ENCODE measurements at regions not wholly inside any gene's neighbourhood (a gene's known extent, or its start where the extent isn't known, plus 50 kb on each side); places are given as distances from the start of the nearest gene placed in this dataset.

DNA sequence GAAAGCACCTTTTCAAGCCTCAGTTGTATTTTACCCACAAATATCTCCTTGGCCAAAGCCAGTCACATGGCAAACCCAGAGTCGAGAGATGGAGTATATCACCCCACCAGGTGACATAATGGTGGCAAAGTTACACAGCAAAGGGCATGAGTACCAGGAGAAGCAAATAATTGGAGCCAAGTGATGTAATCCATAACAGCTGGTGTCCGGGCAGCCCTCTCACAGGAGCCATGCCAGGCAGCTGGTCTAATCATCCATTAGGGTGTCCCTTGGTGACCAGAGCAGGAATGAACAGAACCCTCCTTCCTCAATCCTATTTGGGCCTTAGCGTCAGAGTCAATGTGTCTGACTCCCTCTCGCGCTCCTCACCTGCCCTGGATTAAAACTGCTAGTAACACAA is 272.1 kb downstream of the LRFN2 start (continued):
- TF ChIP-seq GATA2 (CRISPR knock-in tag; IDR thresholded peaks at IDR 0.05) (no peak), RFX5 (IDR thresholded peaks at IDR 0.05; ENCODE audit: low read length) (no peak)

DNA sequence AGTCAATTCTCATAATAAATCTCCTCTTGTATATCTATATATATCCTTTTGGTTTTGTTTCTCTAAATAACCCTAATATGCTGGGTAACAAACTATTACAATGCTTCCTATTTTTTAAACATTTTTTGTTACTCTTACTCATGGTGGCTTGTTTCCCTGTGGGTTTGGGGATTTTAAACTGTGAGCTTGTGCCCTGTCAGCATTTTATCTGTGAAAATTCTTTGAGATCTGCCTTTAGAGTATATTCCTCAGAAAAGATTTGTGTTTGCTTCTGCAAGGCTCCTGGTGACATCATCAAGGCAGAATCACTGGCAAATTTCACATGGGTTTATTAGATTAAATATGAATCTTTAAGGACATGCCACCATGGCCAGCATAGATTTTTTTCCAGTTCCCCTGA is 273.6 kb downstream of the LRFN2 start:
- Histone ChIP-seq H3K27ac (ENCODE audit: low read depth in 2 of 2, low read length in 1 of 2) (no peak overlapping the region), H3K4me2 (no peak overlapping the region), H3F3A (replicated peaks; ENCODE audit: insufficient read depth) (no peaks in the 10 kb centered on the region), H3K4me3 (ENCODE audit: low read depth in 2 of 2, low read length in 1 of 2) (no peak overlapping the region), H2AFZ (ENCODE audit: low read depth) (no peak overlapping the region), H4K20me1 (ENCODE audit: insufficient read depth) (no peaks in the 10 kb centered on the region), H3K9me3 (no peaks in the 10 kb centered on the region), H3K9me2 (no peaks in the 10 kb centered on the region), H3K27me3 (ENCODE audit: insufficient read depth) (no peaks in the 10 kb centered on the region), H3K4me1 (ENCODE audit: control insufficient read depth in 1 of 2, insufficient read depth in 2 of 2, low read depth in 1 of 2, low read length in 1 of 2) (peaks cover 0 to 12% of the 10 kb centered on the region in 2 experiments; a peak in 1 of 4 replicates), H3K9ac (no peak overlapping the region), H3K79me2 (ENCODE audit: insufficient read depth) (no peaks in the 10 kb centered on the region), H3K36me3 (replicated peaks in 1 of 2; ENCODE audit: control insufficient read depth in 1 of 2, insufficient read depth in 2 of 2, low read length in 1 of 2) (no peaks in the 10 kb centered on the region)
- ChIA-PET POLR2A (no interaction called here), CTCF (interaction anchor here (3.6 to 6.1 kb wide), 2 partner anchors 274 to 332 kb away, joined by 16 to 18 read pairs; partner anchors contain the start of gene LRFN2)
- no peak for DNase-seq
- TF ChIP-seq YY1 (IDR thresholded peaks at IDR 0.05; ENCODE audit: low read depth): no peak
- no peak for TF ChIP-seq RAD21 (IDR thresholded peaks at IDR 0.05; ENCODE audit: low read length)
- TF ChIP-seq, protein P1, sequence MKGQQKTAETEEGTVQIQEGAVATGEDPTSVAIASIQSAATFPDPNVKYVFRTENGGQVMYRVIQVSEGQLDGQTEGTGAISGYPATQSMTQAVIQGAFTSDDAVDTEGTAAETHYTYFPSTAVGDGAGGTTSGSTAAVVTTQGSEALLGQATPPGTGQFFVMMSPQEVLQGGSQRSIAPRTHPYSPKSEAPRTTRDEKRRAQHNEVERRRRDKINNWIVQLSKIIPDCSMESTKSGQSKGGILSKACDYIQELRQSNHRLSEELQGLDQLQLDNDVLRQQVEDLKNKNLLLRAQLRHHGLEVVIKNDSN (IDR thresholded peaks at IDR 0.05; ENCODE audit: borderline replicate concordance, low read depth): no peak
- TF ChIP-seq, protein P2, sequence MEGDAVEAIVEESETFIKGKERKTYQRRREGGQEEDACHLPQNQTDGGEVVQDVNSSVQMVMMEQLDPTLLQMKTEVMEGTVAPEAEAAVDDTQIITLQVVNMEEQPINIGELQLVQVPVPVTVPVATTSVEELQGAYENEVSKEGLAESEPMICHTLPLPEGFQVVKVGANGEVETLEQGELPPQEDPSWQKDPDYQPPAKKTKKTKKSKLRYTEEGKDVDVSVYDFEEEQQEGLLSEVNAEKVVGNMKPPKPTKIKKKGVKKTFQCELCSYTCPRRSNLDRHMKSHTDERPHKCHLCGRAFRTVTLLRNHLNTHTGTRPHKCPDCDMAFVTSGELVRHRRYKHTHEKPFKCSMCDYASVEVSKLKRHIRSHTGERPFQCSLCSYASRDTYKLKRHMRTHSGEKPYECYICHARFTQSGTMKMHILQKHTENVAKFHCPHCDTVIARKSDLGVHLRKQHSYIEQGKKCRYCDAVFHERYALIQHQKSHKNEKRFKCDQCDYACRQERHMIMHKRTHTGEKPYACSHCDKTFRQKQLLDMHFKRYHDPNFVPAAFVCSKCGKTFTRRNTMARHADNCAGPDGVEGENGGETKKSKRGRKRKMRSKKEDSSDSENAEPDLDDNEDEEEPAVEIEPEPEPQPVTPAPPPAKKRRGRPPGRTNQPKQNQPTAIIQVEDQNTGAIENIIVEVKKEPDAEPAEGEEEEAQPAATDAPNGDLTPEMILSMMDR (IDR thresholded peaks at IDR 0.05): no peak
- no peak for TF ChIP-seq MXI1 (IDR thresholded peaks at IDR 0.05; ENCODE audit: low read depth, low read length)
- no peak for TF ChIP-seq POLR2AphosphoS5 (IDR thresholded peaks at IDR 0.05; ENCODE audit: low read depth, low read length)
- no peak for TF ChIP-seq ELF1 (IDR thresholded peaks at IDR 0.05)
- no peak for TF ChIP-seq RXRA (IDR thresholded peaks at IDR 0.05; ENCODE audit: borderline replicate concordance, low read depth)
- TF ChIP-seq, protein P3, sequence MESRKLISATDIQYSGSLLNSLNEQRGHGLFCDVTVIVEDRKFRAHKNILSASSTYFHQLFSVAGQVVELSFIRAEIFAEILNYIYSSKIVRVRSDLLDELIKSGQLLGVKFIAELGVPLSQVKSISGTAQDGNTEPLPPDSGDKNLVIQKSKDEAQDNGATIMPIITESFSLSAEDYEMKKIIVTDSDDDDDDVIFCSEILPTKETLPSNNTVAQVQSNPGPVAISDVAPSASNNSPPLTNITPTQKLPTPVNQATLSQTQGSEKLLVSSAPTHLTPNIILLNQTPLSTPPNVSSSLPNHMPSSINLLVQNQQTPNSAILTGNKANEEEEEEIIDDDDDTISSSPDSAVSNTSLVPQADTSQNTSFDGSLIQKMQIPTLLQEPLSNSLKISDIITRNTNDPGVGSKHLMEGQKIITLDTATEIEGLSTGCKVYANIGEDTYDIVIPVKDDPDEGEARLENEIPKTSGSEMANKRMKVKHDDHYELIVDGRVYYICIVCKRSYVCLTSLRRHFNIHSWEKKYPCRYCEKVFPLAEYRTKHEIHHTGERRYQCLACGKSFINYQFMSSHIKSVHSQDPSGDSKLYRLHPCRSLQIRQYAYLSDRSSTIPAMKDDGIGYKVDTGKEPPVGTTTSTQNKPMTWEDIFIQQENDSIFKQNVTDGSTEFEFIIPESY (IDR thresholded peaks at IDR 0.05; ENCODE audit: borderline replicate concordance, low read depth): no peak
- no peak for TF ChIP-seq FOXM1 (IDR thresholded peaks at IDR 0.05; ENCODE audit: low read depth)
- TF ChIP-seq NFIC (IDR thresholded peaks at IDR 0.05; ENCODE audit: borderline replicate concordance): no peak
- no peak for TF ChIP-seq NRF1 (IDR thresholded peaks at IDR 0.05; ENCODE audit: low read depth, low read length)
